B cell (primary cell): ENCODE measurements at regions not wholly inside any gene's neighbourhood (a gene's known extent, or its start where the extent isn't known, plus 50 kb on each side); places are given as distances from the start of the nearest gene placed in this dataset.

Experiments used
- ATAC-seq: fragments of 200-7000 bp; cut with Tn5 transposase; one replicate; pipeline ENCODE4 v1.10.0; 2021; ENCODE audit warnings: low read depth, mild to moderate bottlenecking, moderate number of reproducible peaks, moderate library complexity
- CTCF ChIA-PET: fragments of 350-600 bp; sonication (Branson Sonifier 250); formaldehyde crosslinking; loops from one replicate; lab custom pipeline; 2021; ENCODE audit warnings: antibody characterized with exemption, inconsistent platforms; lab: Charles Lee
- POLR2A ChIA-PET: fragments of 350-600 bp; sonication (Branson Sonifier 250); formaldehyde crosslinking; loops from one replicate; lab custom pipeline; 2021; ENCODE audit warnings: antibody characterized with exemption; lab: Charles Lee
- DNase-seq: peaks from one replicate; pipeline ENCODE4 v3.0.0; 2013
- H2AFZ ChIP-seq: 2 replicates; pipeline ENCODE4 v1.6.1; 2012; ENCODE audit warnings: mild to moderate bottlenecking, low read depth, low read length; ENCODE audit not compliant: insufficient read depth, poor library complexity, severe bottlenecking
- H3K27ac ChIP-seq, 2 donors: 1 replicate in 1 of 2; 2 replicates in 1 of 2; pipeline ENCODE4 v1.5.1; 2012 to 2013; ENCODE audit warnings: low read length in 2 of 2, mild to moderate bottlenecking in 2 of 2, moderate library complexity in 1 of 2
- H3K27me3 ChIP-seq, 4 experiments: fragments of 200-600 bp in 1 of 4; sonication (generic) in 1 of 4; replicated peaks in 1 of 4; 1 replicate in 2 of 4; 2 replicates in 2 of 4; pipeline versions ENCODE4 v1.6.1 to v1.7.0; 2013 to 2016; ENCODE audit warnings: low read length in 3 of 4, mild to moderate bottlenecking in 2 of 4, mixed read lengths in 1 of 4, moderate library complexity in 1 of 4; ENCODE audit not compliant: insufficient read depth in 4 of 4, control insufficient read depth in 3 of 4; ENCODE audit errors: control extremely low read depth in 1 of 4
- H3K36me3 ChIP-seq, 2 experiments: replicated peaks in 1 of 2; 1 replicate in 1 of 2; 2 replicates in 1 of 2; pipeline versions ENCODE4 v1.6.1 to v1.7.1; 2013; ENCODE audit warnings: low read length in 1 of 2; ENCODE audit not compliant: insufficient read depth in 2 of 2, control insufficient read depth in 1 of 2; ENCODE audit errors: control extremely low read depth in 1 of 2, extremely low read depth in 1 of 2
- H3K4me1 ChIP-seq, 2 donors: fragments of 200-600 bp in 1 of 2; sonication (generic) in 1 of 2; 1 replicate in 1 of 2; 2 replicates in 1 of 2; pipeline versions ENCODE4 v1.5.1 to v1.6.1; 2013 to 2017; ENCODE audit warnings: low read length in 2 of 2; ENCODE audit not compliant: control insufficient read depth in 2 of 2, insufficient read depth in 2 of 2
- H3K4me2 ChIP-seq: replicated peaks from 2 replicates; pipeline ENCODE3; 2012; ENCODE audit warnings: mild to moderate bottlenecking, low read depth, low read length; ENCODE audit not compliant: poor library complexity, severe bottlenecking
- H3K4me3 ChIP-seq, 5 experiments: fragments of 200-600 bp in 1 of 5; sonication (generic) in 1 of 5; 1 replicate in 3 of 5; 2 replicates in 2 of 5; pipeline versions ENCODE4 v1.5.1 to v1.7.0; 2011 to 2016; ENCODE audit warnings: low read length in 4 of 5, mild to moderate bottlenecking in 4 of 5, low read depth in 2 of 5, control low read depth in 1 of 5, moderate library complexity in 1 of 5; ENCODE audit not compliant: insufficient read depth in 1 of 5; ENCODE audit errors: control extremely low read depth in 1 of 5, extremely low read depth in 1 of 5
- H3K79me2 ChIP-seq: fragments of 200-600 bp; sonication (generic); one replicate; pipeline ENCODE4 v1.6.0; 2016; ENCODE audit warnings: low read length; ENCODE audit not compliant: control insufficient read depth, insufficient read depth
- H3K9ac ChIP-seq: fragments of 200-600 bp; sonication (generic); 2 replicates; pipeline ENCODE4 v1.6.1; 2017; ENCODE audit warnings: mild to moderate bottlenecking, low read length, moderate library complexity
- H3K9me3 ChIP-seq, 3 donors: one replicate each; pipeline versions ENCODE4 v1.6.1 to v1.7.1; 2013; ENCODE audit warnings: low read length in 2 of 3; ENCODE audit not compliant: control insufficient read depth in 2 of 3, insufficient read depth in 1 of 3; ENCODE audit errors: control extremely low read depth in 1 of 3
- H4K20me1 ChIP-seq: 2 replicates; pipeline ENCODE4 v1.6.0; 2012; ENCODE audit warnings: mild to moderate bottlenecking, low read length; ENCODE audit not compliant: insufficient read depth, control insufficient read depth, poor library complexity, severe bottlenecking
- H3K27ac Mint-ChIP-seq: one replicate; pipeline ENCODE4 v1.8.0; 2021; ENCODE audit warnings: mixed read lengths
- H3K27me3 Mint-ChIP-seq: one replicate; pipeline ENCODE4 v1.8.0; 2021; ENCODE audit warnings: mixed read lengths
- H3K4me1 Mint-ChIP-seq: one replicate; pipeline ENCODE4 v1.8.0; 2021; ENCODE audit warnings: mixed read lengths
- H3K4me3 Mint-ChIP-seq: one replicate; pipeline ENCODE4 v1.8.0; 2021; ENCODE audit warnings: mixed read lengths
- H3K9me3 Mint-ChIP-seq: one replicate; pipeline ENCODE4 v1.8.0; 2022; ENCODE audit warnings: mixed read lengths; ENCODE audit not compliant: insufficient read depth
- CTCF ChIP-seq: fragments of 200-600 bp; IDR thresholded peaks from one replicate; pipeline ENCODE4 v1.8.0; 2022; ENCODE audit warnings: antibody characterized with exemption, mild to moderate bottlenecking
- EZH2 ChIP-seq: IDR thresholded peaks from 2 replicates; pipeline ENCODE4 v1.6.1; 2012; ENCODE audit warnings: borderline replicate concordance, low read depth, mild to moderate bottlenecking, moderate library complexity, low read length; ENCODE audit not compliant: insufficient read depth, poor library complexity, severe bottlenecking
- WGBS: methylation state at CpG from one replicate; pipeline ENCODE4 v1.1.5; 2013; ENCODE audit warnings: missing lambda C conversion rate; ENCODE audit not compliant: insufficient coverage; 5-methylcytosine and 5-hydroxymethylcytosine counted together
- intact Hi-C: fragments of 100-400 bp; cut with micrococcal nuclease; formaldehyde crosslinking; loops from one replicate; pipeline ENCODE4 v1.10.0; 2022

- no peak overlapping the region for H3K9ac ChIP-seq
- no peaks in the 10 kb centered on the region for H3K27me3 ChIP-seq
- H3K9me3 ChIP-seq, result peaks cover 0 to 10% (median 0%) of the 10 kb centered on the region in 3 donors
- POLR2A ChIA-PET, result no interaction called here
- Mint-ChIP-seq H3K27ac (no peak overlapping the region), H3K4me1 (no peaks in the 10 kb centered on the region), H3K9me3 (peaks cover 9% of the 10 kb centered on the region), H3K4me3 (no peak overlapping the region), H3K27me3 (no peaks in the 10 kb centered on the region)
- H3K4me2 ChIP-seq, result no peak overlapping the region
- no peaks in the 10 kb centered on the region for H3K79me2 ChIP-seq
- intact Hi-C loops, result no loop called here
- H3K36me3 ChIP-seq, result no peaks in the 10 kb centered on the region
- no peak overlapping the region for H3K27ac ChIP-seq
- H3K4me3 ChIP-seq, result no peak overlapping the region
- H3K4me1 ChIP-seq, result no peaks in the 10 kb centered on the region
- ATAC-seq (no peak), DNase-seq (no peak)
- no peak overlapping the region for H2AFZ ChIP-seq
- 33% methylated on average over 1 of the region's 1 CpG for WGBS
- H4K20me1 ChIP-seq, result no peaks in the 10 kb centered on the region
- CTCF ChIA-PET, result no interaction called here
- TF ChIP-seq CTCF, result no peak
- no peak for TF ChIP-seq EZH2
Observed at GRCh38 chr7:54278847-54279246, 263.3 kb upstream of the VSTM2A start.

DNA sequence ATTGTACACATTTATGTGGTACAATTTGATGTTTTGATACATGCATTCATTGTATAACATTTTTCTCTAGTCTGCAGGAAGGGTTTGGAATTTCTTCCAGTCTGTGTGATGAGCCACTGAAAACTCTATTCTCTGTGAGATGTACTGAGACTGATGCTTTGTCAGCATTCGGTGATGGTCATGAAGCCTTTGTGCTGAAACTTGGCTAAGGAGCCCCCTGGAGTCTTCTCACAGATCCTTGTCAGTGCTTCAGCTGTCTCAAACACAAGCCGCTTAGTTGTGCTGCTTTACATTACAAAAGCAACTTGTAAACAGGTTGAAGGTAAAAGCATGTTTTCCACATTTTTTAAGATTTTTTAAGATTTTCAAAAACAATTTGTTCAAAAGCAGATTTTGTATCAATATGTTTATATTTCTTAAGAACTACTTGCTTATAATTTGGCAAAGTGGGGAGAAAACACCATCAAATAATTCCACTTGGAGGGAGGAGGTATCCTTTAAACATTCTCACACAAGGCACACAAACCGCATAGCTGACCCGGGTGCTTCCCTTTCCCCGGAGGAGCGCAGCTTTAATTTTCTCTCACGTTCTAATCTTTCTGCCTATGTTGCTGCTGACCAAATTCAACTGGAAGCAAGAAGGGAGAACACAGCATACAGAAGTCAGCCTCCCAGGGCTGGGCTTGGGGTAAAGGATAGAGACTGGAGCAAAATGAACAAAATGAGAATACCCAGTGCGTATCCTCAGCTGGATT lies 249.8 kb upstream of the VSTM2A start:
- Mint-ChIP-seq H3K4me3 (no peak overlapping the region), H3K27me3 (no peaks in the 10 kb centered on the region), H3K27ac (no peak overlapping the region), H3K4me1 (no peaks in the 10 kb centered on the region), H3K9me3 (peaks cover 11% of the 10 kb centered on the region)
- no peaks in the 10 kb centered on the region for H3K36me3 ChIP-seq
- no peak overlapping the region for H3K4me3 ChIP-seq
- H2AFZ ChIP-seq, result no peak overlapping the region
- no peaks in the 10 kb centered on the region for H4K20me1 ChIP-seq
- H3K9me3 ChIP-seq, result peaks cover 0 to 3% (median 0%) of the 10 kb centered on the region in 3 donors
- TF ChIP-seq CTCF, result no peak
- TF ChIP-seq EZH2, result no peak
- WGBS, result 0% methylated on average over 1 of the region's 8 CpGs
- ChIA-PET POLR2A (no interaction called here), CTCF (no interaction called here)
- intact Hi-C loops, result loop anchor here (10.0 kb wide), 1 partner anchor 78 kb away; no protein-coding TSS in a partner anchor
- DNase-seq (no peak), ATAC-seq (no peak)
- no peak overlapping the region for H3K4me2 ChIP-seq
- H3K27me3 ChIP-seq, result no peaks in the 10 kb centered on the region
- no peaks in the 10 kb centered on the region for H3K79me2 ChIP-seq
- no peak overlapping the region for H3K27ac ChIP-seq
- no peaks in the 10 kb centered on the region for H3K4me1 ChIP-seq
- no peak overlapping the region for H3K9ac ChIP-seq
